ENCODE measurements at regions not wholly inside any gene's neighbourhood (a gene's known extent, or its start where the extent isn't known, plus 50 kb on each side); places are given as distances from the start of the nearest gene placed in this dataset.

- DNase-seq (ENCODE audit: low spot score), result no peak
- Histone ChIP-seq H3K27me3 (no peaks in the 10 kb centered on the region), H3K4me2 (no peak overlapping the region), H4K20me1 (ENCODE audit: insufficient read depth, poor library complexity, severe bottlenecking) (no peaks in the 10 kb centered on the region), H3K36me3 (replicated peaks; ENCODE audit: insufficient read depth, low read depth) (no peaks in the 10 kb centered on the region), H2AFZ (no peak overlapping the region), H3K4me1 (ENCODE audit: insufficient read depth) (no peaks in the 10 kb centered on the region), H3K9me3 (ENCODE audit: low read depth) (no peaks in the 10 kb centered on the region), H3K27ac (no peak overlapping the region), H3K4me3 (no peak overlapping the region), H3K9me2 (replicated peaks; ENCODE audit: insufficient read depth) (no peaks in the 10 kb centered on the region), H3K79me2 (no peaks in the 10 kb centered on the region)
- TF ChIP-seq EZH2phosphoT487 (IDR thresholded peaks at IDR 0.05; ENCODE audit: low read depth, severe bottlenecking, unreplicated experiment), result no peak
- TF ChIP-seq CTCF (IDR thresholded peaks at IDR 0.05; ENCODE audit: poor library complexity), result no peak
- no peak for TF ChIP-seq EZH2 (IDR thresholded peaks at IDR 0.05; ENCODE audit: borderline replicate concordance)
These were observed 555.8 kb downstream of the SATB2 start for GRCh38 chr2:198901894-198902293.

GRCh38 chr2:198900141-198900540 is 557.6 kb downstream of the SATB2 start:
- Histone ChIP-seq H3K27ac (no peak overlapping the region), H4K20me1 (ENCODE audit: insufficient read depth, poor library complexity, severe bottlenecking) (no peaks in the 10 kb centered on the region), H3K36me3 (replicated peaks; ENCODE audit: insufficient read depth, low read depth) (no peaks in the 10 kb centered on the region), H3K4me3 (no peak overlapping the region), H3K27me3 (no peaks in the 10 kb centered on the region), H3K9me2 (replicated peaks; ENCODE audit: insufficient read depth) (no peaks in the 10 kb centered on the region), H3K4me2 (no peak overlapping the region), H3K4me1 (ENCODE audit: insufficient read depth) (no peaks in the 10 kb centered on the region), H3K79me2 (no peaks in the 10 kb centered on the region), H3K9me3 (ENCODE audit: low read depth) (no peaks in the 10 kb centered on the region), H2AFZ (no peak overlapping the region)
- 84% methylated on average over 3 of the region's 3 CpGs for WGBS (ENCODE audit: low lambda C conversion rate, missing lambda C conversion rate)
- DNase-seq (ENCODE audit: low spot score), result no peak
- TF ChIP-seq EZH2 (IDR thresholded peaks at IDR 0.05; ENCODE audit: borderline replicate concordance) (no peak), EZH2phosphoT487 (IDR thresholded peaks at IDR 0.05; ENCODE audit: low read depth, severe bottlenecking, unreplicated experiment) (no peak), CTCF (IDR thresholded peaks at IDR 0.05; ENCODE audit: poor library complexity) (no peak)

- Histone ChIP-seq H3K4me1 (ENCODE audit: insufficient read depth) (no peaks in the 10 kb centered on the region), H3K9me3 (ENCODE audit: low read depth) (no peaks in the 10 kb centered on the region), H3K36me3 (replicated peaks; ENCODE audit: insufficient read depth, low read depth) (no peaks in the 10 kb centered on the region), H2AFZ (no peak overlapping the region), H3K4me2 (no peak overlapping the region), H4K20me1 (ENCODE audit: insufficient read depth, poor library complexity, severe bottlenecking) (no peaks in the 10 kb centered on the region), H3K9me2 (replicated peaks; ENCODE audit: insufficient read depth) (no peaks in the 10 kb centered on the region), H3K27ac (no peak overlapping the region), H3K4me3 (no peak overlapping the region), H3K79me2 (no peaks in the 10 kb centered on the region), H3K27me3 (no peaks in the 10 kb centered on the region)
- TF ChIP-seq EZH2phosphoT487 (IDR thresholded peaks at IDR 0.05; ENCODE audit: low read depth, severe bottlenecking, unreplicated experiment) (no peak), EZH2 (IDR thresholded peaks at IDR 0.05; ENCODE audit: borderline replicate concordance) (no peak), CTCF (IDR thresholded peaks at IDR 0.05; ENCODE audit: poor library complexity) (no peak)
- DNase-seq (ENCODE audit: low spot score), result no peak
These were observed 567.2 kb downstream of the SATB2 start for GRCh38 chr2:198890490-198890889.

GRCh38 chr2:198883604-198884003 is 574.1 kb downstream of the SATB2 start:
- Histone ChIP-seq H3K4me3 (no peak overlapping the region), H4K20me1 (ENCODE audit: insufficient read depth, poor library complexity, severe bottlenecking) (no peaks in the 10 kb centered on the region), H3K4me1 (ENCODE audit: insufficient read depth) (no peaks in the 10 kb centered on the region), H3K79me2 (no peaks in the 10 kb centered on the region), H3K9me3 (ENCODE audit: low read depth) (no peaks in the 10 kb centered on the region), H2AFZ (no peak overlapping the region), H3K27me3 (no peaks in the 10 kb centered on the region), H3K27ac (no peak overlapping the region), H3K36me3 (replicated peaks; ENCODE audit: insufficient read depth, low read depth) (no peaks in the 10 kb centered on the region), H3K9me2 (replicated peaks; ENCODE audit: insufficient read depth) (no peaks in the 10 kb centered on the region), H3K4me2 (no peak overlapping the region)
- TF ChIP-seq EZH2 (IDR thresholded peaks at IDR 0.05; ENCODE audit: borderline replicate concordance) (no peak), CTCF (IDR thresholded peaks at IDR 0.05; ENCODE audit: poor library complexity) (no peak), EZH2phosphoT487 (IDR thresholded peaks at IDR 0.05; ENCODE audit: low read depth, severe bottlenecking, unreplicated experiment) (no peak)
- 42% methylated on average over 2 of the region's 2 CpGs for WGBS (ENCODE audit: low lambda C conversion rate, missing lambda C conversion rate)
- DNase-seq (ENCODE audit: low spot score), result no peak

Measured in hepatocyte (in vitro differentiated cells).